HG02943 (cell line): ENCODE measurements at regions not wholly inside any gene's neighbourhood (a gene's known extent, or its start where the extent isn't known, plus 50 kb on each side); places are given as distances from the start of the nearest gene placed in this dataset.

ENCODE experiments used
- ATAC-seq: cut with Tn5 transposase; IDR thresholded peaks from one replicate; pipeline ENCODE4 v1.9.1; 2021; ENCODE audit warnings: mild to moderate bottlenecking, low read depth, moderate library complexity; ENCODE audit not compliant: unreplicated experiment

GRCh38 chr22:25365491-25366261, 146.2 kb downstream of the CRYBB2 start:
- no peak for ATAC-seq

DNA sequence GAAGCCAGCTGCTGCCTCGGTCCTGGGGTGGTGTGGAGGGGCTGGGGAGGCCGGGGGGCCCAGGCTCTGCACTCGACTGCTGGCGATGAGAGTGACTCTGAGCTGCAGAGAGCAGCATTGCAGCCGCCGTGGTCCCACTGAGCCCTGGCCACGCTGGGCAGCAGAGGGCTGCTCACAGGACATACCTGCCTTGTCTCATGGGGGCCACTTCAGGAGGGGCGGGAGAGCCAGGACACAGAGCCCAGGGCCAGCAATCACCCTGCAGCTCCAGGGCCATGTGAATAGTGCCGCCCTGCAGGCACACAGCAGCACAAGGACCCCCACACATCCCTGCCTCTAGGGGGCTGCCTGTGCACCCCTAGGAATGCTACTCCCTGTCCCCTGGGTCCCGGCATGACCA, 147.0 kb downstream of the CRYBB2 start:
- ATAC-seq: no peak

GRCh38 chr22:25366876-25367466, 147.5 kb downstream of the CRYBB2 start:
- no peak for ATAC-seq

DNA sequence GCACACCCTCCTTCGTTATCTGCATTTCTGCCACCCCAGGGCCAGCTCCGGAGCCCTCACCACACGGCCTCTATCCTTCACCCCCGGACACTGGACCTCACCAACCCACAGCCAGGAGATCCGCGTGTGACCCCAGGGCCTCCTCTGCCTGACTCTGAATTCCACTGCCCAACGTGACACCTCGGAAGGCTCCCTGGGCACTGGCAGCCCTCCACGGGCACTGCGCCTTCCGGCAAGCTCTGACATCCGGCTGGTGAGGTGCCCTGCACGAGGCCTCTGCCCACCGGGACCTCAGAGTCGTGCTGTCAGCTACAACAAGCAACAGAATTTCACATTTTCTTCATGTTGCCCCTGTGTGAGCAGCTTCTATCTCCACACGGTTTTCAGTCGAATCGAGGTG, 148.3 kb downstream of the CRYBB2 start:
- ATAC-seq: no peak

GRCh38 chr22:25368271-25368670, 148.8 kb downstream of the CRYBB2 start:
- no peak for ATAC-seq

DNA sequence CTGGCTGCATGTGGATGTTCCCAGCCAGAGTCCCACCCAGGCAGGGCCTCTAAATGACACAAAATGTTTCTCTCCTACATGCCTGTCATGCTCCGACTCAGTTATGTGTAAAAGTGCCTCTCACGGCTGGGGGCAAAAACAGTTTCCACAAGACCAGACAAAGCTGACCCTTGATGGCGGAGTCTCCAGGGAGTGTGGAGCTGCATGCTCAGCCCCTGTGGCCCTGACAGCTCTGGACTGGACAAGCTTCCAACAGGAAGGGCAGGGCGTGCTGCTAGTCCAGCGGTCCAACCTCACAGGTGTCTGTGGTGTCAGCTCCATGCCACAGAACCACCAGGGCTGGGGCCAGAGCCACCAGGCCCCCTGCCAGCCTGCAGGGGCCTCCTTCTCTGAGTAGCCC, 149.6 kb downstream of the CRYBB2 start:
- ATAC-seq: no peak

DNA sequence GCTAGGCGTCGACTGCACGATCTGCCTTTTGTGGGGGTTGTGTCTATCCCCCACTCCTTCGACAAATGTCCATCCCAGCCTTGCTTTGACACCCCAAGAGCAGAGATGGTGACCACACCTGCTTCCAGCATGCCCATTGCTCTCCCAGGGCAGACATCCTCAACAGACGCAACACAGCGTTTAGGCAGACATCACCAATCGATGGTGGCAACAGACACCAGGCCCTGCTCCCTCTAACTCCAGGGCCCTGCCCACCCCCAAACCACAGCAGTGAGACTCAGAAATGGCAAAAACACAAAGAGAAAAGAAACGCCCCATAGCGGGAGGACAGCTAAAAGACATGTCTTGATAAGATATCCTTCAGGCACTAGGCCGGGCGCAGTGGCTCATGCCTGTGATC, 150.9 kb downstream of the CRYBB2 start:
- ATAC-seq: no peak

GRCh38 chr22:25372000-25372595, 152.7 kb downstream of the CRYBB2 start:
- ATAC-seq: no peak

- no peak for ATAC-seq
Measured at GRCh38 chr22:25373961-25374360, 154.5 kb downstream of the CRYBB2 start.

GRCh38 chr22:25374869-25375268, 155.4 kb downstream of the CRYBB2 start:
- ATAC-seq: no peak

DNA sequence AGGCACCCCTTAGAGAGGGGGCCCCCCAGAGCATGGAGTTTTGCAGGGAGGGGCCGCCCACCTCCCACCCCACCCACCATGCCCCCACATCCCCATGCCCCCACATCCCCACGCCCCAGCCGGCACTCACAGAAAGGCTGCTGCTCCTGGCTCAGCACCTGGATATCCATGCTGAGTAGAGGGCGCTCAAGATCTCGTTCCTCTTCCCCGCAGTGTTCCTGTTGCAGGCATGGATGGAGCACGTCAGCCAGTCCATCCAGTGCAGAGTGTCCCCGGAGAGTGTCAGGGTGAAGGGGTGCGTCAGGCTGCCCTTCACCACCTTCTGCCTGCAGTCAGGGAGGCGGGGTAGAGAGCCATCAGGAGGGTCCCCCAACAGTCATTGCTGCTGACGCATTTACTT, 156.2 kb downstream of the CRYBB2 start:
- no peak for ATAC-seq

- ATAC-seq: no peak
Measured at GRCh38 chr22:25377699-25378098, 158.3 kb downstream of the CRYBB2 start.

GRCh38 chr22:25380122-25380747, 160.8 kb downstream of the CRYBB2 start:
- no peak for ATAC-seq

DNA sequence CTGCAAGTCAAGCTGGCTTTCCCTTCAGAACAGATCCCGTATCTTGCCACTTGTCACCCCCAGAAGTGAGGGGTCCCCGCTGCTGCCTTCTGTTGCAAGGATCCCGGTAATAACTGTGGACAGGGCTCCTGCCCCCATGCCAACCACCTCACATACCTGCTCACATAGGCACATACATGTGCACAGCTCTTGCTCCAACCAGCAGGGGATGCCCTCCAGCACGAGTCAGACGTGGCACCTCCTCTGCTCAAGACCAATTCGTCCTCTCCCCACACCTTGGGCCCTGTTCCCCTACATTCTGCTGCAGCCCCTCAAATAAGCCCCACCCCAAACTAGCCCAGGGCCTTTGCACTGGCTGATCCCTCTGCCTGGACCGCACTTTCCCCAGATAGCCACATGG, 163.3 kb downstream of the CRYBB2 start:
- no peak for ATAC-seq

- no peak for ATAC-seq
Measured at GRCh38 chr22:25383278-25383820, 163.9 kb downstream of the CRYBB2 start.

DNA sequence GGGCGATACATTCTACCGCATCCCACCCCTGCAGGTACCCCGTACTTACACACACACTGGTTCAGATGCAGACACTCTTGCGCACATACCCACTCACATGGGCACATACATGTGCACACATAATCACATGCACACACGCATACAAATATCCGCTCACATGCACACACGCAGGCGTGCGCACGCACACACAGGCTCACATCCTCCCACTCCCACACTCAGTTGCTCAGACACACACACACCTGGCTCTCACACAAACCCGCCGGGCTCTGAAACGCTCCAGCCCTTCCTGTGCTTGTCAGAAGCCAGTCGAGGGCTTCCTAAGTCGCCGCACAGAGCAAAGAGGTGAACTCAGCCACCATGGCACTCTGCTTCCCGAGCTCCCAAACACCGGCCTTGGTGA, 164.5 kb downstream of the CRYBB2 start:
- no peak for ATAC-seq

GRCh38 chr22:25386538-25386884, 167.1 kb downstream of the CRYBB2 start:
- no peak for ATAC-seq

DNA sequence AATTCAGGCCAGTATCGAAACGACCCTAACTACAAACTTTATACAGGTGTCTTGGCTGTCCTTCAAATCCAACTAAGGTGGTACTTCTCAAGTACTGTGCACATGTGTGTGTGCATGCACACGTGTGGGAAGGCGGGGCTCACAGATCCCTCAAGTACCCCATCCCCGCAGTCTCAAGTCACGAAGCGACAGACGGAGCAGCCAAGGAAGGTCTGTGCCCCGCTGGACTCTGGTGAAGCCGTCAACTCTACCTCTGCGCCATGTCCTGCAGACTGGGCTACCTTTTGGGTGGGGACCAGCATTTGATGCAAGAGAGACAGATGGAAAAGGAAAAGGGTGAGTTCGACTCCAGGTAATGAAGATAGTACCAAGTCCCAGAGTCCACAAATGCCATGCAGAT, 169.0 kb downstream of the CRYBB2 start:
- ATAC-seq: no peak

GRCh38 chr22:25388866-25389540, 169.6 kb downstream of the CRYBB2 start:
- no peak for ATAC-seq

- no peak for ATAC-seq
Measured at GRCh38 chr22:25389541-25389919, 170.1 kb downstream of the CRYBB2 start.
